ENCODE measurements at regions not wholly inside any gene's neighbourhood (a gene's known extent, or its start where the extent isn't known, plus 50 kb on each side); places are given as distances from the start of the nearest gene placed in this dataset.
A peak's percentile ranks its signal among the peaks of the same experiment; 100 is the strongest.

DNA sequence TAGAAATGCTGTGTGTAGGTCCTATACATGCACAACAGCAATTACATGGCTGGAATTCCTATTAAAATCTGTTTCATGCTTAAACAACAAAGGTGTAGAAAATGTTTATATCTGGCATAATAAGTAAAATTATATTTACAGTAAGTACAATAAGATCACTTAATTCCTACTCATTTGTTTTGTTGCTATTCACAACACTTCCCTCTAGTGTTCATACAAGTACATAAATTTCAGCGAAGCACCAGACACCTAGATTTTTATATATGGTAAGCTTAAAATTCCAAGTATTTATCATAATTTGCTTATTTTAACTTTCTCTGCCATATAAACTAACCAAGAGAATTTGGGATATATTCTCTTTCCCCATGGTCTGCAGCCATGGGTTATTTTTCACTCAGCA is 51.8 kb upstream of the ANK3 start:
- Histone ChIP-seq H3K9me3 (ENCODE audit: insufficient read depth, low read depth) (no peaks in the 10 kb centered on the region), H2AFZ (no peak overlapping the region), H3K4me2 (no peak overlapping the region), H3K4me3 (no peak overlapping the region), H3K27ac (no peak overlapping the region), H4K20me1 (ENCODE audit: insufficient read depth) (no peaks in the 10 kb centered on the region; the same call in 1 of the 2 replicates), H3K36me3 (ENCODE audit: low read depth) (no peaks in the 10 kb centered on the region), H3K9me2 (ENCODE audit: insufficient read depth) (no peaks in the 10 kb centered on the region), H3K27me3 (ENCODE audit: insufficient read depth, low read depth) (no peaks in the 10 kb centered on the region), H3K79me2 (ENCODE audit: low read depth) (no peaks in the 10 kb centered on the region), H3K4me1 (replicated peaks; ENCODE audit: insufficient read depth) (peaks cover 4% of the 10 kb centered on the region), H3F3A (ENCODE audit: insufficient read depth, low read depth) (peaks cover 4% of the 10 kb centered on the region; the same call in 1 of the 2 replicates)
- intact Hi-C loops (cut with micrococcal nuclease; ENCODE audit: unreplicated experiment), result loop anchor here (10.0 kb wide), 2 partner anchors 523 to 843 kb away; no protein-coding TSS in a partner anchor
- no TSS peak for BruUV-seq (replicated peaks)
- TF ChIP-seq, protein P1, sequence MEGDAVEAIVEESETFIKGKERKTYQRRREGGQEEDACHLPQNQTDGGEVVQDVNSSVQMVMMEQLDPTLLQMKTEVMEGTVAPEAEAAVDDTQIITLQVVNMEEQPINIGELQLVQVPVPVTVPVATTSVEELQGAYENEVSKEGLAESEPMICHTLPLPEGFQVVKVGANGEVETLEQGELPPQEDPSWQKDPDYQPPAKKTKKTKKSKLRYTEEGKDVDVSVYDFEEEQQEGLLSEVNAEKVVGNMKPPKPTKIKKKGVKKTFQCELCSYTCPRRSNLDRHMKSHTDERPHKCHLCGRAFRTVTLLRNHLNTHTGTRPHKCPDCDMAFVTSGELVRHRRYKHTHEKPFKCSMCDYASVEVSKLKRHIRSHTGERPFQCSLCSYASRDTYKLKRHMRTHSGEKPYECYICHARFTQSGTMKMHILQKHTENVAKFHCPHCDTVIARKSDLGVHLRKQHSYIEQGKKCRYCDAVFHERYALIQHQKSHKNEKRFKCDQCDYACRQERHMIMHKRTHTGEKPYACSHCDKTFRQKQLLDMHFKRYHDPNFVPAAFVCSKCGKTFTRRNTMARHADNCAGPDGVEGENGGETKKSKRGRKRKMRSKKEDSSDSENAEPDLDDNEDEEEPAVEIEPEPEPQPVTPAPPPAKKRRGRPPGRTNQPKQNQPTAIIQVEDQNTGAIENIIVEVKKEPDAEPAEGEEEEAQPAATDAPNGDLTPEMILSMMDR (conservative IDR thresholded peaks at IDR 0.05), result peak; percentile 64
- no peak for TF ChIP-seq EZH2 (IDR thresholded peaks at IDR 0.05; ENCODE audit: low read depth)
- ChIA-PET POLR2A (ENCODE audit: unreplicated experiment) (interaction anchor here (0.6 kb wide), 1 partner anchor 12 kb away, joined by 4 read pairs; no protein-coding TSS in a partner anchor), CTCF (interaction anchor here (0.6 to 1.0 kb wide), 5 partner anchors 48 to 326 kb away, joined by 3 to 10 read pairs (median 3); no protein-coding TSS in a partner anchor)
- DNase-seq, result no peak

DNA sequence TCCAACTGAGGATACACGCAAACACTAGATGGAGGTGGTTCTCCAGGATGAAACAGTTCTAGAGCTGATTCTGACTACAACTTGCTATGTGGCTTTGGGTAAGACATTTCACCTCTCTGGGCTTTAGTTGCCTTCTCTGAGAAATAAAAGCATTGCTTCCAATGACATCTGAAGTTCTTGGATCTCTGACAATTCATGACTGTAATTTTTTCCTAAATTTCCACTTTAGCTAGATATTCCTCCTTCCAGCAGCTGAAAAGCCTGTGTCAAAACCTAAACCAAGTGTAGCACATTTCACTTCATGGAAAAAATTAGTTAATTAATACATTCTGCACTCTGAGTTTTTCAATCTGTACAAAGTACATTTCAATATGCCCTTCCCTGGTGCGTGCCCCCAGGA is 50.0 kb upstream of the ANK3 start:
- no peak for TF ChIP-seq EZH2 (IDR thresholded peaks at IDR 0.05; ENCODE audit: low read depth)
- TF ChIP-seq, protein P1 (conservative IDR thresholded peaks at IDR 0.05), result no peak
- Histone ChIP-seq H3K27me3 (ENCODE audit: insufficient read depth, low read depth) (no peaks in the 10 kb centered on the region), H4K20me1 (ENCODE audit: insufficient read depth) (no peaks in the 10 kb centered on the region; the same call in 1 of the 2 replicates), H3K4me2 (no peak overlapping the region), H3K36me3 (ENCODE audit: low read depth) (no peaks in the 10 kb centered on the region), H3K4me3 (no peak overlapping the region), H3K9me2 (ENCODE audit: insufficient read depth) (no peaks in the 10 kb centered on the region), H3K79me2 (ENCODE audit: low read depth) (no peaks in the 10 kb centered on the region), H3F3A (ENCODE audit: insufficient read depth, low read depth) (no peaks in the 10 kb centered on the region), H3K4me1 (replicated peaks; ENCODE audit: insufficient read depth) (no peaks in the 10 kb centered on the region), H3K9me3 (ENCODE audit: insufficient read depth, low read depth) (no peaks in the 10 kb centered on the region), H2AFZ (no peak overlapping the region), H3K27ac (no peak overlapping the region)
- intact Hi-C loops (cut with micrococcal nuclease; ENCODE audit: unreplicated experiment), result loop anchor here (5.0 to 10.0 kb wide), 3 partner anchors 525 to 1197 kb away; no protein-coding TSS in a partner anchor
- CTCF ChIA-PET, result no interaction called here
- BruUV-seq (replicated peaks), result no TSS peak
- DNase-seq, result no peak
- POLR2A ChIA-PET (ENCODE audit: unreplicated experiment), result no interaction called here

All from PC-9 (cell line).